WTC11 (cell line): ENCODE measurements at regions not wholly inside any gene's neighbourhood (a gene's known extent, or its start where the extent isn't known, plus 50 kb on each side); places are given as distances from the start of the nearest gene placed in this dataset.

ENCODE experiments used
- ATAC-seq: fragments of 200-7000 bp; cut with Tn5 transposase; 2 replicates; pipeline ENCODE4 v1.10.0; 2021; ENCODE audit warnings: mild to moderate bottlenecking, moderate library complexity
- CTCF ChIA-PET: fragments of 300-600 bp; sonication (Branson Sonifier 250); formaldehyde crosslinking; loops from one replicate; lab custom pipeline; 2021; ENCODE audit warnings: antibody characterized with exemption; lab: Charles Lee
- POLR2A ChIA-PET: fragments of 350-600 bp; sonication (Branson Sonifier 250); formaldehyde crosslinking; loops from one replicate; lab custom pipeline; 2021; ENCODE audit warnings: antibody characterized with exemption; lab: Charles Lee
- DNase-seq: peaks from one replicate; pipeline ENCODE4 v3.0.0; 2021; ENCODE audit warnings: low spot score
- H3K27ac Mint-ChIP-seq: 2 replicates; pipeline ENCODE4 v1.8.0; 2021; ENCODE audit warnings: mixed read lengths
- H3K27me3 Mint-ChIP-seq: 2 replicates; pipeline ENCODE4 v1.8.0; 2021; ENCODE audit warnings: low read depth, mild to moderate bottlenecking, moderate library complexity, mixed read lengths
- H3K36me3 Mint-ChIP-seq: 2 replicates; pipeline ENCODE4 v1.8.0; 2021; ENCODE audit warnings: mixed read lengths
- H3K4me1 Mint-ChIP-seq: 2 replicates; pipeline ENCODE4 v1.8.0; 2022; ENCODE audit warnings: mixed read lengths
- H3K4me3 Mint-ChIP-seq: 2 replicates; pipeline ENCODE4 v1.8.0; 2021; ENCODE audit warnings: mild to moderate bottlenecking, moderate library complexity, mixed read lengths
- H3K9me3 Mint-ChIP-seq: 2 replicates; pipeline ENCODE4 v1.8.0; 2021; ENCODE audit warnings: mixed read lengths
- CBFB ChIP-seq: sonication (generic); formaldehyde crosslinking; IDR thresholded peaks from 2 replicates; pipeline ENCODE4 v1.8.1; 2022; ENCODE audit warnings: mild to moderate bottlenecking, low read depth, missing genetic modification reagents
- EMX1 ChIP-seq: fragments of 250-450 bp; sonication (Bioruptor Pico); IDR thresholded peaks from 2 replicates; pipeline ENCODE4 v1.8.0; 2021; ENCODE audit warnings: mild to moderate bottlenecking
- FOXJ3 ChIP-seq: sonication (generic); formaldehyde crosslinking; IDR thresholded peaks from 2 replicates; pipeline ENCODE4 v1.9.0; 2021; ENCODE audit warnings: missing genetic modification reagents, mild to moderate bottlenecking, borderline replicate concordance
- GRHL2 ChIP-seq: fragments of 250-450 bp; sonication (Bioruptor Pico); IDR thresholded peaks from 2 replicates; pipeline ENCODE4 v1.8.0; 2022; ENCODE audit warnings: mild to moderate bottlenecking, moderate library complexity; ENCODE audit not compliant: insufficient replicate concordance, severe bottlenecking
- HMGXB4 ChIP-seq: sonication (generic); formaldehyde crosslinking; IDR thresholded peaks from 2 replicates; pipeline ENCODE4 v1.8.1; 2023; ENCODE audit warnings: mild to moderate bottlenecking, moderate library complexity, missing genetic modification reagents
- JAZF1 ChIP-seq: fragments of 250-450 bp; sonication (Bioruptor Pico); IDR thresholded peaks from 2 replicates; pipeline ENCODE4 v1.9.0; 2021; ENCODE audit warnings: moderate library complexity, mild to moderate bottlenecking, inconsistent platforms
- KAT7 ChIP-seq: sonication (generic); formaldehyde crosslinking; IDR thresholded peaks from 2 replicates; pipeline ENCODE4 v1.8.1; 2023; ENCODE audit warnings: missing genetic modification reagents, mild to moderate bottlenecking, borderline replicate concordance
- NFATC4 ChIP-seq: fragments of 250-450 bp; sonication (Bioruptor Pico); IDR thresholded peaks from 2 replicates; pipeline ENCODE4 v1.9.0; 2021; ENCODE audit warnings: mild to moderate bottlenecking
- NFE2L1 ChIP-seq: sonication (generic); formaldehyde crosslinking; IDR thresholded peaks from 2 replicates; pipeline ENCODE4 v1.8.1; 2023; ENCODE audit warnings: missing genetic modification reagents
- NR1H2 ChIP-seq: sonication (generic); formaldehyde crosslinking; IDR thresholded peaks from 2 replicates; pipeline ENCODE4 v1.9.0; 2021; ENCODE audit warnings: mild to moderate bottlenecking, moderate library complexity, missing genetic modification reagents
- NR2C2 ChIP-seq: sonication (generic); formaldehyde crosslinking; IDR thresholded peaks from 2 replicates; pipeline ENCODE4 v1.8.0; 2022; ENCODE audit warnings: mild to moderate bottlenecking, missing genetic modification reagents
- NR3C1 ChIP-seq: sonication (generic); formaldehyde crosslinking; conservative IDR thresholded peaks from 2 replicates; pipeline ENCODE4 v1.8.1; 2023; ENCODE audit warnings: low read depth, mild to moderate bottlenecking, missing genetic modification reagents
- PREB ChIP-seq: sonication (generic); formaldehyde crosslinking; IDR thresholded peaks from 2 replicates; pipeline ENCODE4 v1.8.1; 2022; ENCODE audit warnings: mild to moderate bottlenecking, missing genetic modification reagents, moderate library complexity, borderline replicate concordance
- PRRX2 ChIP-seq: fragments of 250-450 bp; sonication (Bioruptor Pico); IDR thresholded peaks from 2 replicates; pipeline ENCODE4 v1.8.0; 2021; ENCODE audit warnings: mild to moderate bottlenecking
- RELA ChIP-seq: sonication (generic); formaldehyde crosslinking; IDR thresholded peaks from 2 replicates; pipeline ENCODE4 v1.8.1; 2022; ENCODE audit warnings: missing genetic modification reagents, mild to moderate bottlenecking, borderline replicate concordance
- SMAD4 ChIP-seq: sonication (generic); formaldehyde crosslinking; IDR thresholded peaks from 2 replicates; pipeline ENCODE4 v1.8.0; 2022; ENCODE audit warnings: mild to moderate bottlenecking, missing genetic modification reagents
- SOX15 ChIP-seq: fragments of 250-450 bp; sonication (Bioruptor Pico); IDR thresholded peaks from 2 replicates; pipeline ENCODE4 v1.9.0; 2021; ENCODE audit warnings: mild to moderate bottlenecking
- TEAD1 ChIP-seq: sonication (generic); formaldehyde crosslinking; IDR thresholded peaks from 2 replicates; pipeline ENCODE4 v1.8.0; 2022; ENCODE audit warnings: mild to moderate bottlenecking, missing genetic modification reagents
- USF2 ChIP-seq: sonication (generic); formaldehyde crosslinking; IDR thresholded peaks from 2 replicates; pipeline ENCODE4 v1.8.1; 2023; ENCODE audit warnings: mild to moderate bottlenecking, missing genetic modification reagents, moderate library complexity
- ZBTB21 ChIP-seq: sonication (generic); formaldehyde crosslinking; IDR thresholded peaks from 2 replicates; pipeline ENCODE4 v1.8.1; 2023; ENCODE audit warnings: mild to moderate bottlenecking, missing genetic modification reagents, borderline replicate concordance
- ZNF232 ChIP-seq: sonication (generic); formaldehyde crosslinking; IDR thresholded peaks from 2 replicates; pipeline ENCODE4 v1.8.0; 2022; ENCODE audit warnings: mild to moderate bottlenecking, missing genetic modification reagents
- ZNF317 ChIP-seq: sonication (generic); formaldehyde crosslinking; IDR thresholded peaks from 2 replicates; pipeline ENCODE4 v1.8.1; 2023; ENCODE audit warnings: low read depth, mild to moderate bottlenecking, moderate library complexity, missing genetic modification reagents, borderline replicate concordance
- TF ChIP-seq, protein P1 (sequence below): sonication (generic); formaldehyde crosslinking; IDR thresholded peaks from 2 replicates; pipeline ENCODE4 v1.8.1; 2022; ENCODE audit warnings: mild to moderate bottlenecking, moderate library complexity, missing genetic modification reagents
- TF ChIP-seq, protein P2 (sequence below): sonication (generic); formaldehyde crosslinking; IDR thresholded peaks from 2 replicates; pipeline ENCODE4 v1.8.0; 2022; ENCODE audit warnings: mild to moderate bottlenecking, missing genetic modification reagents
- TF ChIP-seq, protein P3 (sequence below): sonication (generic); formaldehyde crosslinking; conservative IDR thresholded peaks from 2 replicates; pipeline ENCODE4 v1.8.1; 2022; ENCODE audit warnings: mild to moderate bottlenecking, missing genetic modification reagents
- TF ChIP-seq, protein P4 (sequence below): sonication (generic); formaldehyde crosslinking; IDR thresholded peaks from 2 replicates; pipeline ENCODE4 v1.8.1; 2023; ENCODE audit warnings: mild to moderate bottlenecking, missing genetic modification reagents
- TF ChIP-seq, protein P5 (sequence below): sonication (generic); formaldehyde crosslinking; IDR thresholded peaks from 2 replicates; pipeline ENCODE4 v1.8.1; 2023; ENCODE audit warnings: mild to moderate bottlenecking, missing genetic modification reagents, borderline replicate concordance

GRCh38 chr12:84807249-84807648 lies 105.3 kb downstream of the SLC6A15 start:
- no peaks in the 10 kb centered on the region for H3K36me3 Mint-ChIP-seq
- TF ChIP-seq ZNF317 (CRISPR knock-in tag) (no peak), ZNF232 (no peak), NR2C2 (no peak), FOXJ3 (CRISPR knock-in tag) (no peak), SMAD4 (CRISPR knock-in tag) (no peak), JAZF1 (CRISPR knock-in tag) (no peak), ZBTB21 (CRISPR knock-in tag) (no peak), RELA (CRISPR knock-in tag) (no peak), HMGXB4 (no peak), SOX15 (CRISPR knock-in tag) (no peak), PRRX2 (CRISPR knock-in tag) (no peak), CBFB (CRISPR knock-in tag) (no peak), EMX1 (CRISPR knock-in tag) (no peak), NFATC4 (CRISPR knock-in tag) (no peak), NFE2L1 (CRISPR knock-in tag) (no peak), NR1H2 (CRISPR knock-in tag) (no peak), TEAD1 (CRISPR knock-in tag) (no peak), NR3C1 (no peak)
- TF ChIP-seq, protein P1, sequence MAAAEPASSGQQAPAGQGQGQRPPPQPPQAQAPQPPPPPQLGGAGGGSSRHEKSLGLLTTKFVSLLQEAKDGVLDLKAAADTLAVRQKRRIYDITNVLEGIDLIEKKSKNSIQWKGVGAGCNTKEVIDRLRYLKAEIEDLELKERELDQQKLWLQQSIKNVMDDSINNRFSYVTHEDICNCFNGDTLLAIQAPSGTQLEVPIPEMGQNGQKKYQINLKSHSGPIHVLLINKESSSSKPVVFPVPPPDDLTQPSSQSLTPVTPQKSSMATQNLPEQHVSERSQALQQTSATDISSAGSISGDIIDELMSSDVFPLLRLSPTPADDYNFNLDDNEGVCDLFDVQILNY, result no peak
- TF ChIP-seq, protein P2, sequence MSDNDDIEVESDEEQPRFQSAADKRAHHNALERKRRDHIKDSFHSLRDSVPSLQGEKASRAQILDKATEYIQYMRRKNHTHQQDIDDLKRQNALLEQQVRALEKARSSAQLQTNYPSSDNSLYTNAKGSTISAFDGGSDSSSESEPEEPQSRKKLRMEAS (CRISPR knock-in tag), result no peak
- TF ChIP-seq, all 79 proteins: peak for 0
- ATAC-seq (no peak), DNase-seq (no peak)
- peaks cover 97% of the 10 kb centered on the region for H3K27me3 Mint-ChIP-seq
- H3K4me3 Mint-ChIP-seq, result no peak overlapping the region
- peaks cover 13% of the 10 kb centered on the region for H3K4me1 Mint-ChIP-seq
- ChIA-PET CTCF (no interaction called here), POLR2A (no interaction called here)
- no peaks in the 10 kb centered on the region for H3K9me3 Mint-ChIP-seq
- no peak overlapping the region for H3K27ac Mint-ChIP-seq

GRCh38 chr12:84805474-84805858 lies 107.1 kb downstream of the SLC6A15 start:
- Mint-ChIP-seq H3K36me3 (no peaks in the 10 kb centered on the region), H3K4me3 (no peak overlapping the region), H3K9me3 (no peaks in the 10 kb centered on the region), H3K27ac (no peak overlapping the region), H3K4me1 (peaks cover 20% of the 10 kb centered on the region), H3K27me3 (peaks cover 98% of the 10 kb centered on the region)
- CTCF ChIA-PET, result no interaction called here
- DNase-seq (no peak), ATAC-seq (peak; percentile 97)
- POLR2A ChIA-PET, result no interaction called here
- TF ChIP-seq, protein P3, sequence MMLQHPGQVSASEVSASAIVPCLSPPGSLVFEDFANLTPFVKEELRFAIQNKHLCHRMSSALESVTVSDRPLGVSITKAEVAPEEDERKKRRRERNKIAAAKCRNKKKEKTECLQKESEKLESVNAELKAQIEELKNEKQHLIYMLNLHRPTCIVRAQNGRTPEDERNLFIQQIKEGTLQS (CRISPR knock-in tag), result no peak
- TF ChIP-seq USF2 (CRISPR knock-in tag) (0 out of 2 replicates have a peak, but pooled peaks have one; percentile 9), KAT7 (no peak), ZBTB21 (CRISPR knock-in tag) (0 out of 2 replicates have a peak, but pooled peaks have one; percentile 28), PREB (no peak), FOXJ3 (CRISPR knock-in tag) (peak; percentile 67; the same call in 1 of the 2 replicates), GRHL2 (CRISPR knock-in tag) (no peak)
- TF ChIP-seq, protein P4, sequence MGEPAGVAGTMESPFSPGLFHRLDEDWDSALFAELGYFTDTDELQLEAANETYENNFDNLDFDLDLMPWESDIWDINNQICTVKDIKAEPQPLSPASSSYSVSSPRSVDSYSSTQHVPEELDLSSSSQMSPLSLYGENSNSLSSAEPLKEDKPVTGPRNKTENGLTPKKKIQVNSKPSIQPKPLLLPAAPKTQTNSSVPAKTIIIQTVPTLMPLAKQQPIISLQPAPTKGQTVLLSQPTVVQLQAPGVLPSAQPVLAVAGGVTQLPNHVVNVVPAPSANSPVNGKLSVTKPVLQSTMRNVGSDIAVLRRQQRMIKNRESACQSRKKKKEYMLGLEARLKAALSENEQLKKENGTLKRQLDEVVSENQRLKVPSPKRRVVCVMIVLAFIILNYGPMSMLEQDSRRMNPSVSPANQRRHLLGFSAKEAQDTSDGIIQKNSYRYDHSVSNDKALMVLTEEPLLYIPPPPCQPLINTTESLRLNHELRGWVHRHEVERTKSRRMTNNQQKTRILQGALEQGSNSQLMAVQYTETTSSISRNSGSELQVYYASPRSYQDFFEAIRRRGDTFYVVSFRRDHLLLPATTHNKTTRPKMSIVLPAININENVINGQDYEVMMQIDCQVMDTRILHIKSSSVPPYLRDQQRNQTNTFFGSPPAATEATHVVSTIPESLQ (CRISPR knock-in tag), result no peak
- TF ChIP-seq, protein P5, sequence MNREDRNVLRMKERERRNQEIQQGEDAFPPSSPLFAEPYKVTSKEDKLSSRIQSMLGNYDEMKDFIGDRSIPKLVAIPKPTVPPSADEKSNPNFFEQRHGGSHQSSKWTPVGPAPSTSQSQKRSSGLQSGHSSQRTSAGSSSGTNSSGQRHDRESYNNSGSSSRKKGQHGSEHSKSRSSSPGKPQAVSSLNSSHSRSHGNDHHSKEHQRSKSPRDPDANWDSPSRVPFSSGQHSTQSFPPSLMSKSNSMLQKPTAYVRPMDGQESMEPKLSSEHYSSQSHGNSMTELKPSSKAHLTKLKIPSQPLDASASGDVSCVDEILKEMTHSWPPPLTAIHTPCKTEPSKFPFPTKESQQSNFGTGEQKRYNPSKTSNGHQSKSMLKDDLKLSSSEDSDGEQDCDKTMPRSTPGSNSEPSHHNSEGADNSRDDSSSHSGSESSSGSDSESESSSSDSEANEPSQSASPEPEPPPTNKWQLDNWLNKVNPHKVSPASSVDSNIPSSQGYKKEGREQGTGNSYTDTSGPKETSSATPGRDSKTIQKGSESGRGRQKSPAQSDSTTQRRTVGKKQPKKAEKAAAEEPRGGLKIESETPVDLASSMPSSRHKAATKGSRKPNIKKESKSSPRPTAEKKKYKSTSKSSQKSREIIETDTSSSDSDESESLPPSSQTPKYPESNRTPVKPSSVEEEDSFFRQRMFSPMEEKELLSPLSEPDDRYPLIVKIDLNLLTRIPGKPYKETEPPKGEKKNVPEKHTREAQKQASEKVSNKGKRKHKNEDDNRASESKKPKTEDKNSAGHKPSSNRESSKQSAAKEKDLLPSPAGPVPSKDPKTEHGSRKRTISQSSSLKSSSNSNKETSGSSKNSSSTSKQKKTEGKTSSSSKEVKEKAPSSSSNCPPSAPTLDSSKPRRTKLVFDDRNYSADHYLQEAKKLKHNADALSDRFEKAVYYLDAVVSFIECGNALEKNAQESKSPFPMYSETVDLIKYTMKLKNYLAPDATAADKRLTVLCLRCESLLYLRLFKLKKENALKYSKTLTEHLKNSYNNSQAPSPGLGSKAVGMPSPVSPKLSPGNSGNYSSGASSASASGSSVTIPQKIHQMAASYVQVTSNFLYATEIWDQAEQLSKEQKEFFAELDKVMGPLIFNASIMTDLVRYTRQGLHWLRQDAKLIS (CRISPR knock-in tag), result peak; percentile 40; the same call in 1 of the 2 replicates
